NCI-H2171 (cell line): ENCODE measurements at regions not wholly inside any gene's neighbourhood (a gene's known extent, or its start where the extent isn't known, plus 50 kb on each side); places are given as distances from the start of the nearest gene placed in this dataset.

Experiments used
- DNase-seq: peaks from one replicate; lab custom pipeline; 2025; lab: John Stamatoyannopoulos, UW

DNA sequence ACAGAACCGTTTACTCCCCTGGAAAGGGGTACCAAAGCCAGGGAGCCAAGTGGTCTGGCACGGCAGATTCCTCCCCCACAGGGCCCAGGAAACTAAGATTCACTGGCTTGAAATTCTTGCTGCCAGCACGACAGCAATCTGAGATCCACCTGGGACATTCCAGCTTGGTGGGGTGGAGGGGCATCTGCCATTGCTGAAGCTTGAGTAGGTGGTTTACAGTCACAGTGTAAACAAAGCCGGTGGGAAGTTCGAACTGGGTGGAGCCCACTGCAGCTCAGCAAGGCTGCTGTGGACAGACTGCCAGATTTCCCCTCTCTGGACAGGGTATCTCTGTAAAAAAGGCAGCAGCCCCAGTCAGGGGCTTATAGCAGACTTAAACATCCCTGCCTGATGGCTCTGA lies 901.7 kb upstream of the LRRTM1 start:
- DNase-seq = no peak

DNA sequence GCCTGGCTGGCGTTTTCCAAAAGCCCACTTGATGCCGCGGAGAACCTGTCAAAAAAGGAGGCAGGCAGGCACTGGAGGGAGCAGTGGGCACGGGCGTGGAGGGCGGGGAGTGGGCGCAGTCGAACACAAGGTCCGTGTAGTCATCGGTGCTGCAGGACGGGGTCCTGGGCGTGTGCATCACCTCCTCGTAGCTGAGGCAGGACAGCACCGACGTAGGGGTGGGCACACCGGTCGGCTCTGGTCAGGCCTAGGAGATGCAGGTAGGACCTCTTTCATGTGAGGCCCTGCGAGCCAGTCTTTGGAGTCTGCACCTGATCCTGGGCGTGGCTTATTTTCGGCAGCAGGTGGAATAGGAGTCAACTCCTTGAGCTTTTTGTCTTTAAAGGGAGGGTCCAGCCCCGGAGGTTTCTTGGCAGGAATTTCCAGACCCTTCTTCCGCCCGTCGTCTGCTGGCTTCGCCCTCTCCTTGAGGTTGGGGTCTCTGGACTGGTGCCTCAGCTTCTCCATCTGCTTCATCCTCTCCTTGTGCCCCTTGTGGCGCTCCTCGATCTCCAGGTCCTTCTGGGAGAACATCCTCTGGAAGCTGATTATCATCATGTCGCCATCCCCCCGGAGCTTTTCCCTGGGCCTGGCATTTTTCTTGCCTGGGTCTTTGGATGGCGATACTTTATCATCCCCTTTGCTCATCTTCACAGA lies 892.5 kb upstream of the LRRTM1 start:
- no peak for DNase-seq

DNA sequence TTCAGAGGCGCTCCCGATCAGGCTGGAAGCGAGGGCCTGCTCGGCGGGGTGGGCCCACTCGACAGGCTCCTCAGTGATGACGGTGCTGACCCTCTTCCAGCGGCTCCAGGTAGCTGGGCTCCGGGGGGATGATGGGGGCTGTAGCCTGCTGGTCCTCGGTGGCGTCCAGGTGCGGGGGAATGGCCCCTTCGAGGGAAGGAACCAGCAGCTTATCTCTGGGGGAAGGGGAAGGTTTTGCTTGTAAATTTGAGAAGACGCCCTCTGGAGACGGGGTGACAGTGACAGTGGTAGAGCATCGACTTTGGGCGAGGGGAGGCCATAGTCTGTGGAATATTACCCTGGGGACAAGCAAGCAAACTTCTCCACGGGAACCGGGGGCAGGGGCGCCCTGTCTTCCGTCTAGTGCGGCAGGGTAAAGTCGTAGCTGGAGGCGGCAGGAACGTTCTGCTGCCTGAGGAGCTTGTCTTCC lies 891.9 kb upstream of the LRRTM1 start:
- no peak for DNase-seq

DNA sequence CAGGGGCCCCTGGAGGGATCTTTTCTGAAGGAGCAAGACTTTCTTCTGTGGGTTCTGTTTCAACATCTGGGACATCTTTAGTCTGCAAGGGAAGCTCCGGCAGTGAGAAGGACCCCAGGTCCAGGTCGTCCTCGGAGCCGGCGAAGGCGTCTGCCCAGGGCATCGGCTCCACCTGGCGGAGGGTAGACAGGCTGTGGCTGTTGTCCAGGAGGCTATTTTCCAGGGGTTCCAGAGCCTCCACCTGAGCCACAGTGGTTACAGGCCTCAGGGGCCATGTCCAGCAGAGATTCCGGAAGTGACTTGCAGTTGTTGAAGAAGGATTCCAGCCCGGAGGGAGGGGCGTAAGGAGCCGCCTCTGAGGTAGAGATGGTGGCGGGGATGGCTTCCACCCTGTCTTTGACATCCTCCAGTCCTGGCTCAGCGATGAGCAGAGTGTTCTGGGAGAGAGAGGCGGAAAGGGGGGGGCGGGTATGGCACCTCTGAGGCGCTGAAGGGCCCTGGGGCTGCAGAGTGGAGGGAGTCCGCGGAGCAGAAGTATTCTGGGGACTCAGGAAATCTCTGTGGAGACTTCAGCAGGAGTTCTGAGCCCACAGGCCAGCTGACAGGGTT lies 891.3 kb upstream of the LRRTM1 start:
- no peak for DNase-seq

DNA sequence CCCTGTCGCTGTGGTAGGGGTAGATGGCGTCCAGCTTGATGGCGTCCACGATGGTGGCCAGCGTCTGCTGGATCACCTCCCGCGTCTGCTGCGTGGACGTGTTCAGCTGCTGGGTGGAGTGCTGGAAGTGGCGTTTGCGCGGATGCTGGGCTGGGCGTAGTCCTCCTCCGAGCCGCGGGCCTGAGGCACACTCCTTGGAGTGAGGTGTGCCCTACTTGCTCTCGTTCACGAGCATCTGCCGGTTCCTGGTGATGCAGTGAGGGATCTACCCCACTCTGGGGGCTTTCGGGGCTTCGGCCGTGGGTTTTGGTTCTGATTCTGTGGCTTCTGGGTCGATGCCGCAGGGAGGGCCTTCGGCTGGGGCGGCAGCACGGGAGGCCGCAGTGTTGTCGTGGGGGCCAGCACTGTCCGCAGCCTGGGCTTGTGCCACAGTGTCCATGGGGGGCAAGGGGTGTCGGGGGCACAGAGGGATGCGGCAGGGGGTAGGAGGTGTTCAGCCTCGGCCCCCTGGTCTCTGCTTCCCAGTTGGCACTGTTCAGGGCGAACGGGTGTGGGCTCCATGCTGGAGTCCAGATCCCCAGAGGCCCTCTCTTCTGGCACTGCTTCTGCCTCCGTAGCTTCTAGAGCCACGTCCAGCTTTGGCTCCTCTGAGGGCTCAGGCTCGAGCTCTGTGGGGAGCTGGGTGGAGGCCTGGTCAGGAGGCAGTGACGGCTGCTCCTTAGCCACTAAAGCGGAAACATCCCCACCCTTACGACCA lies 890.6 kb upstream of the LRRTM1 start:
- DNase-seq = no peak

DNA sequence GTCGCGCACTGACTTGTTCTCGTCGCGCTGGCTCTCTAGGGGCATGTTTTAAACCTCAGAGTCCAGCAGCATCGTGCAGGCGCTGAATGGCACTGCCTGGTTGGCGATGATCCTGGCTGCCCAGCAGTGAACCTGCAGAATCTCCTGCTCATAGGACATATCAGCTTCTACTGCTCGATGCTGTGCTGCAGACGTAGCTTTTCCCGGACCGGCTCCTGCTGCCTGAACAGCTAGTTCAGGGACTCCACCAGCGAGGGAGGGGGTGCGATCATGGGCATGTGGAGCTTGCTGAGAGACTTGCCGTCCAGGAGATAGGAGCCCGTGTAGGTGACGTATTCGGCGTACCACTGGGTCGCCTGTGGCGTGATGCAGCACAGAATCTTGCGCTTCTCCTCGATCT lies 890.0 kb upstream of the LRRTM1 start:
- DNase-seq = no peak

DNA sequence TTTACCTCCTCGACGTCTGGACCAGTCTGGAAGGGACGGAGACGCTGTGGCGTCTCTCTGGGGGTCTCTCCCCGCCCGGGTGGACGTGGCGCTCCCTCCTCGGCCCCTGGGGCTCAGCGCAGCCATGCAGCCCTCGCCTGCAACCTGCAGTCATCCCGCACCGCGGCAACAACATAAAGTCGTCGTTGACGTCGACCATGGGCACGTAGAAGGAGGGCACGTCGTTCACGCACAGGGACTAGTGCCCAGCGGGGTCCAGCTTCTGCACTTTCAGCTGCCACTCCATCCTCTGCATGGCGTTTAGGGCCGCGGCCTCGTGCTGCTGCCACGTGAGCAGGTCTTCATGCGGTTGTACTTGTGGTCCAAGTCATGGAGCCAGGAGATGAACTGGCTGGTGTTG lies 889.6 kb upstream of the LRRTM1 start:
- DNase-seq = no peak

DNA sequence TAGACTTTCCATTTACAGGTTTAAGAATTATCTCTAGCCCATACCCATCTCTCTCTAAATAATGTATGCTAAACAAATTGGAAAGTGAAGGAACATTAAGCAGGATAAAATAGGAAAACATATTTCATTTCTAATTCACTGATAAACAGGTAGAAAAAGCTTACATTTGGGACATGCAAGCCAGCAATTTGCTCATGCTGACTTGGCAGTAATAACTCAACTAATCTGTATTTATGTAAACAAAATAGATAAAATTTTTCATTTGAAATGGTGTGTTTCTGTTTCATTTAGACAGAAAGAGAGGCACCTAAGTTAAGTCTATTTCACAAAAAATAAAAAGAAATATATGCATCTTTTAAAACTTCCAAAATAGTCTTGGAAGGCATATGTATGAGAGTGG lies 877.3 kb upstream of the LRRTM1 start:
- DNase-seq = no peak

DNA sequence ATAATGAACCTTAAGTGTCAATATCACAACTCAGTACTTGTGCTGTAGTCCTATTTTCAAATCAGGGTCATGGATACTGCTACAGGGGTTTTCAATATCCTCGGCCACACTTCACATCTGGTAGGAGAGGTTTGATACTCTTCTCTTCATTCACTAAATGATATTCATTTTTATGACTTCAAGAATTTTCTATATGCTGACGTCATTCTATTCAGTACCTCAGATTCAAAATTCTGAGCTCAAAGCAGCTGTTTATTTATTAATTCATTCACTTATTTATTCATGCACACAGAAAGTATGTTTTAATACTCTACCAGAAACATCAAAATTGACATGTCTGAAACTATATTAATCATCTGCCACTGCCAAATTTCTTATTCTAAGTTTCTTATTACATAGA lies 866.9 kb upstream of the LRRTM1 start:
- DNase-seq = no peak

DNA sequence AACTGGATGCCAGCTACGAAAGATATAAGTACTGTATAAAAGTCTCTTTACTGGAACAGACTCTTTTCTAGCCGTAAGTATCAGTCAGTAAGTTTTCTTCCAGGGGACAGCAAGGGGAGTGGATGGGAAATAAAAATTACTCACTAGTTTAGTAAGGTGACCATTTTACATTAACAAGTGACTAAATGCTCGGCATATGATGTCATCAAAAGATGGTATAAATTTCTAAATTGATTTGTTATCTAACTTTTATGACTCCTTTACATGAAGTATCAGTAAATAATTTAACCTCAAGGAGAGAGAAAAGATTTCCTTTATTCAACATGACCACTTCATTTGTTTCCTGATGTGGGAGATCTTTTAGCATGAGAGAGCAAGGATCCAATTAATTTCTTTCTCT lies 859.0 kb upstream of the LRRTM1 start:
- no peak for DNase-seq

DNA sequence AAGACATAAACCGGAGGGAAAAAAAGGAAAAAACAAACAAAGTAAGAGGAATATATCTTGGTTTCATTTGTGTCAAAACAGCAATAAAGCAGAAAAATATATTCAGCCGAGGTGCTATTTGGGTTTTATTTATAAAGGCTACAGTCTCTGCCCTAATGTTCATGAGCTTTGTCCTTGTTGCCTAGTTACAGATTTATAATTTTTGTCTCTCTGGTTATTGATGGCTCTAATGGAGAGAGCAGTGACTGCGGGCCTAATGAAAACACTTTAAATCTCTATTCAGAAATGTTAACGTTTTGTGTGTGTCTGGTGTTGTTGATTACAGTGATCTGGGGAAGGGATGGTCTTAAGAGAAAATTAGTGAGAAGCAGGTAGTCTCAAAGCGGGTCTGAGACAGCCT lies 854.0 kb upstream of the LRRTM1 start:
- DNase-seq = no peak

DNA sequence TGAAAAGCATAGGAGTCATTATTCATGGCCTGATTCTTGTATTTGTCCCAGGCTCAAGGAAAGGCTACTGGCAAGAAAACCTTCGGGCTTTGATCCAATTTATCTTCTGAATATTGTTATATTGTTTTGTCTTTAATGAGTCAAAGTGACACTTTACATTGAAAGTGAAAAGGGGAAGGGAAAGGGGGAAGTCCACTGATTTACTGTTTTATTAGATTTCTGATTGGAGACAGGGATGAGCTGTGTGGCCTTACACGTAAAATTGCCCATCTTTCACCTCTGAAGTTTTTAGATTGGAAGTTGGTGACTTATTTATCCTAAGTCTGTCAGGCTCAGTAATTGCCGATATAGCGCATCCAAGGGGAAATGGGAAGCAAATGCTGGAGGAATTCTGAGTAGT lies 843.8 kb upstream of the LRRTM1 start:
- DNase-seq = no peak

DNA sequence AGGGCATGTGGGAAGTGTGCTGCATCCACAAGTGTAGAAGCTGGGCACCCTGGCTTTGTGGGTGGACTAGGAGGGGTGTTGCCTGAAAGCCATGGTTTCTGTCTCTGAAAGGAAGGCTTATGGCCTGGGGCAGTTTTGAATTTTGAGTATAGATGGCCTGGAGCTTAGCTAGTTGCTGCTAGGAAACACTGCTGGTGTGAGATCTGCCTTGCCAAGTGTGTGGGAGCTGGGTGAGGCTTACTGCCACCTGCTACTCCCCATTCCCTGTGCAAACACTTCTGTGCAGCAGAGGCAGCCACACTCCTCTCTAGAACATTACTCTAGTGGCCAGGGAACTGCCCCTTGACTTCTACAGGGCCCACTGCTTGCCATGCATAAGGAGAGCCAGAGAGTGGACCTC lies 831.7 kb upstream of the LRRTM1 start:
- DNase-seq = no peak

DNA sequence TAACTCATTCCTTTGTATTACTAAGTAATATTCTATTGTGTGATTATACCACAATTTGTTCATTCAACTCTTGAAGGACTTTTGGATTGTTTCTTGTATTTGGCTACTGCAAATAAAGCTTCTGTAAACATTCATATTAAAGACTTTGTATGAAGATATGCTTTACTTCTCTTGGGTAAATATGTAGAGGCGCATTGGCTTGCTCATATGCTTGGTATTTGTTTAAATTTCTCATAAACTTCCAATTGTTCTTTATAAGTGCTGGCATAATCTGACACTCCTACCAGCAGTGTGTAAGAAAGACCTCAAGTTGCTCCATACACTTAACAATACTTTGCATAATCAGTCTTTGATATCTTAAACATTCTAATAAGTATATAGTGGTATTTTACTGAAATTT lies 792.8 kb upstream of the LRRTM1 start:
- no peak for DNase-seq

DNA sequence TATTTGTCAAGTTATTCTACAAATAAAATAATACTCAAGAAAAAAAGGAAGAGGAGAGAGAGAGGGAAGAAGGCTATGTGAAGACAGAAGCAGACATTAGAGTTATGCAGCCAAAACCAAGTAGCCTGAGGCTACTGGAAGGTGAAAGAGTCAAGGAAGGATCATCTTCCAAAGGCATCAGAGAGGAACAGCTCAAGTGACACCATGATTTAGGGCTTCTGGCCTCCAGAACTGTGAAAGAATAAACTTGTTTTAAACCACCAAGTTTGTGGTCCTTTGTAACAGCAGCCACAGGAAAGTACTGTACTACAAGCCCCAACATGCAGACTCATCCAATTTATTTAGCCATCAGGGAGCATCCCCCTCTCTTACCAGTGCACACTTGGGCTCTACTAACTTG lies 788.5 kb upstream of the LRRTM1 start:
- DNase-seq = no peak

DNA sequence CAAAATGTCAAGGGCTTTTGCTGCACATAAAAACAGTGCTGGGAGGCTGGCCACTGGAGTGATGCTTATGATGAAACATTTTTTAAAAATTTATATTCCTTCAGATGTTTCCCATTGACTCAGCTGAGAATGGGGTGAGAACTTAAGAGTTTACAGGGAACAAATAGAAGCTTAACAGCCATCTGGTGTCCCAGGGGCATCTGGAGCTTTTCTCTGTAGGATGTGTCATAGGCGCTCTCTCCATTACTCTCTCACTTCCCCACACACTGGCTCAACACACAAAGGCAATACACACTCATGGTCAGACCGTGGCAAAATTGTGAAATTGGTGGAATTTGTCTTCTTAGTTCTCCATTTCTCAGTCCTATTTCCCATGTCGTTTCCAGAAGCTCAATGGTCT lies 783.1 kb upstream of the LRRTM1 start:
- DNase-seq = no peak

DNA sequence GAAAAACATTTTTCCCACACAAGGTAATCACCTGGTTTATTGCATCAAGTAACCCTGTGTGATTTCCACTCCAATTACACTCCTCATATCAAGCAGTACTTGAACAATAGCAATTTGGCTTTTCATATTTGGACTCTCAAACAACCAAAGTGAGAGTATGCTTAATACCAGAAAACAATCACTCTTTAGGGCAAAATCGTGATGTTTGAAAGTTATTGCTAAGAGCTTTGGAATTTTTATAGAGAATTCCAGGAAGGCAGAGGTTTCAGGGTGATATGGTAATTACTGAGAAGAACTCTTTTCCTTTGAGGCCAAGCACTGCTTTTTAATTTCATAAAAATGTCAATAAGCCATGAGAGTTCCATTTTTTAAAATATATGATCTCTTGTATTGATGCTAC lies 779.5 kb upstream of the LRRTM1 start:
- no peak for DNase-seq

DNA sequence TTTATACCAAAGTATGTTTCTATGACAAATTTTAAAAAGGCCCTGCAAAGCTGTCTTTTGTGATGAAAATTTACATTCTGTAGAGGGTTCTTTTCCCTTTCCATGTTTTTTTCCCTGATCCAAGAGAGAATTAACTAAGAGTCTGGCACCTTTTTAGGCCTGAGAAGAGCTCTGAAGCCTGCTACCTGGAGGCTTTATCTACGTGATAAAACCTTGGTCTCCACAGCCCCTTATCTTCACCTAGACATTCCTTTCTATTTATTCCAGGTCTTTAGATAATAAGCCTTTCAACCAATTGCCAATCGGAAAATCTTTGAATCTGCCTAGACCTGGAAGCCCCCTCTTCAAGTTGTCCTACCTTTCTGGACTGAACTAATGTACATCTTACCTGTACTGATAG lies 774.1 kb upstream of the LRRTM1 start:
- DNase-seq = no peak

DNA sequence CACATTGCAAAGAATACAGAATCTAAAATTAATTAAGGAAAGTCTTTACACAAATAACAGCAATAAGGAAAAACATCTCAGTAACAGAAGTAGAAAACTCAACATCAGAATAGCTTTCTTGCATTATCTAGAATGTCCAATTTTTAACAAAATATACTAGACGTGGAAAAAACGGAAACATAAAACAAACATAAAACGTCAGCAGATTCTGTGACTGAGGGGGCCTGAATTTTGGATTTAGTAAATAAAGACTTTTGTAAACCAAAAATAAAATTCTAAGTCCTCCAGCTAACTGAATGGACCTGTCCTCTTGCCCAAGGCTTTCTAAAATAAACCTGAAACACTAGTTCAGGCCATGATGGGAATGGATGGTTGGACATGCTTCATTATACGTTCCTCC lies 773.5 kb upstream of the LRRTM1 start:
- DNase-seq = no peak

DNA sequence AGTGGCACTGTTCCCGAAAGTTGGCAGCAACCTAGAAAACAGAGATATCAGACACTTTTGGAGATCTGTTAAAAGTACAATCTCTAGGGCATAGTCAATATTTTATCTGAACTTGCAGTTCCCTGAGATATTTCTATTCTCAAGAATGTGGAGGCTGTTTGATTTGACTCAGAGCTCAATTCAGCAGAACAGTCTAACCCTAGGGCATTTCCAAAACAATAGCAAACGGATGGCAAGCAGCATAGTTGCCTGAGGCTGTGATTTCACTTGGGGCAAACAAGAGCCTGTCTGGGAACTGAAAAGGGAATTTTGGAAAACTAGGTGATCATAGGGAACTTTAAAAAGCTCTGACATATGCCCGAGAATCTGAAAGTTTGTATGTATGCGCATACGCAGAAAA lies 772.8 kb upstream of the LRRTM1 start:
- DNase-seq = no peak

DNA sequence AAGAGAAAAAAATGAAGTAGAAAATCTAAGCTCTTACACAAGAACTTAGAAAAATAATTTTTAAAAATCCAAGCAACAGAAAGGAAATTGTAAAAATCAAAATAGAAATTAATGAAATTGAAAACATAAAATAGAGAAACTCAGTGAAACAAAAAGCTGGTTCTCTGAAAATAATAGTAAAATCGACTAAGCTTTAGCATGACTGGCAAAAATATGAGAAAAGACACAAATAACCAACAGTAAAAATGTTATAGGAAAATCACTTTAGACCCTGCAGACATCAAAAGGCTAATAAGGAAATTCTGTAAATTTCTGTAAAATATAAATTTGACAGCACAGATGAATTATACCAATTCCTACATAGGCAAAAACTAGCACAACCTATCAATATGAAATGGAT lies 768.9 kb upstream of the LRRTM1 start:
- no peak for DNase-seq

DNA sequence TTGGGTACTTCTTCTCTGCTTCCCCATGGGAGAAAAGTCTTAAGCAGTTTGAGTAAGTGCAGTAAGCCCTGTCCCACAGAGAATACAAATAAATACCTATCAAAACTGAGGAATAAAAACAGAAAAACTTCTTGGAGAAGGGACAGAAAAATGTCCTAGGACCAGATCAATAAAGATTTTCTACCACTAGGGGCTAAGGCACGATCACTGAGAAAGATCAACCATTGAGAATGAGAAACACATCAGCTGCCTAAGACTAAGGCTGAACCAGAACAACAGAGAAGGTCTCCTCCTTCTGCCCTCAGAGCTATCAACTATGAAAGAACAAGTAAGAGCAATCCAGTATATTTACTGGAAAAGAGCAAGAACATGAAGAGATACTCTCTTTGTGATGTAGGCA lies 763.6 kb upstream of the LRRTM1 start:
- DNase-seq = no peak

DNA sequence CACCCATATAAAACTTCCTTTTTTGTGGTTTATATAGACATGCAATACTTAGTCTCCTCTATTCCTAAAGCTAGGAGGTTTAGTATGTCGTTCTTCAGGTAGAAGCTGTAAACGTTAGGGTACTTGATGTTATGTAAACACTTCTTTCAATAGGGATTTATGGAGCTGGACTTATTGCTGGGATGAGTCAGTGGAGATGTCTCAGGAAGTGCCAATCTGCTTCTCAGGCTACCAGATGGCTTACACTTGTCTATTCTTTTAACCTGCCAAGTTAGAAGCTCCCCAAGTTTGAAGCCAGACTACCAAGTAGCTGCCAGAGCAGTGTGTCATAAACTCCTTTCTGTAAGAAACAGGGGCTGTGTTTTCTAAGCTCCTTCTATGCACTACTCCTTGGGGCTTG lies 756.5 kb upstream of the LRRTM1 start:
- DNase-seq = no peak
